Renal pelvis (tissue), 1 donor: ENCODE measurements at regions not wholly inside any gene's neighbourhood (a gene's known extent, or its start where the extent isn't known, plus 50 kb on each side); places are given as distances from the start of the nearest gene placed in this dataset.

Source experiments
- DNase-seq: peaks from one replicate; pipeline ENCODE4 v3.0.0-alpha.2; 2013

- DNase-seq, result no peak
Measured at GRCh38 chr4:180491210-180491609, 1752.0 kb upstream of the TENM3 start.

GRCh38 chr4:180493299-180493698, 1749.9 kb upstream of the TENM3 start:
- DNase-seq, result no peak

GRCh38 chr4:180500154-180500553, 1743.0 kb upstream of the TENM3 start:
- no peak for DNase-seq

GRCh38 chr4:180512801-180513475, 1730.3 kb upstream of the TENM3 start:
- no peak for DNase-seq

GRCh38 chr4:180518906-180519305, 1724.3 kb upstream of the TENM3 start:
- no peak for DNase-seq

GRCh38 chr4:180521181-180521580, 1722.0 kb upstream of the TENM3 start:
- no peak for DNase-seq

- DNase-seq, result no peak
Measured at GRCh38 chr4:180525523-180526077, 1717.6 kb upstream of the TENM3 start.

GRCh38 chr4:180528003-180528402, 1715.2 kb upstream of the TENM3 start:
- no peak for DNase-seq

GRCh38 chr4:180530787-180531186, 1712.4 kb upstream of the TENM3 start:
- no peak for DNase-seq

GRCh38 chr4:180532691-180533090, 1710.5 kb upstream of the TENM3 start:
- DNase-seq, result no peak

GRCh38 chr4:180538384-180539057, 1704.7 kb upstream of the TENM3 start:
- DNase-seq, result no peak

GRCh38 chr4:180539284-180539683, 1703.9 kb upstream of the TENM3 start:
- no peak for DNase-seq

GRCh38 chr4:180541678-180542077, 1701.5 kb upstream of the TENM3 start:
- no peak for DNase-seq

- no peak for DNase-seq
Measured at GRCh38 chr4:180542445-180543100, 1700.6 kb upstream of the TENM3 start.

- no peak for DNase-seq
Measured at GRCh38 chr4:180550106-180550505, 1693.1 kb upstream of the TENM3 start.

- no peak for DNase-seq
Measured at GRCh38 chr4:180557348-180557747, 1685.9 kb upstream of the TENM3 start.

- no peak for DNase-seq
Measured at GRCh38 chr4:180557950-180558349, 1685.3 kb upstream of the TENM3 start.

GRCh38 chr4:180558427-180558826, 1684.8 kb upstream of the TENM3 start:
- DNase-seq, result no peak

GRCh38 chr4:180560896-180561295, 1682.3 kb upstream of the TENM3 start:
- DNase-seq, result no peak

- DNase-seq, result no peak
Measured at GRCh38 chr4:180564026-180564425, 1679.2 kb upstream of the TENM3 start.

GRCh38 chr4:180564448-180564847, 1678.8 kb upstream of the TENM3 start:
- no peak for DNase-seq

- DNase-seq, result no peak
Measured at GRCh38 chr4:180565856-180566431, 1677.3 kb upstream of the TENM3 start.

- no peak for DNase-seq
Measured at GRCh38 chr4:180566492-180566891, 1676.7 kb upstream of the TENM3 start.
